K562 (cell line): ENCODE measurements at regions not wholly inside any gene's neighbourhood (a gene's known extent, or its start where the extent isn't known, plus 50 kb on each side); places are given as distances from the start of the nearest gene placed in this dataset.

Experiments used
- ATF7 ChIP-seq: fragments of 450-650 bp; IDR thresholded peaks from 2 replicates; pipeline ENCODE4 v1.7.1; 2014; ENCODE audit warnings: mild to moderate bottlenecking, moderate library complexity
- BCL6 ChIP-seq: fragments of 250-450 bp; sonication (Bioruptor Pico); IDR thresholded peaks from 2 replicates; pipeline ENCODE4 v1.4.0; 2020
- DMBX1 ChIP-seq: fragments of 250-450 bp; sonication (Bioruptor Pico); IDR thresholded peaks from 2 replicates; pipeline ENCODE4 v1.8.0; 2022; ENCODE audit warnings: inconsistent platforms, mild to moderate bottlenecking, moderate library complexity, borderline replicate concordance
- ELF1 ChIP-seq: fragments of 200-800 bp; sonication (Bioruptor generic); IDR thresholded peaks from 2 replicates; pipeline ENCODE4 v1.6.1; 2016; ENCODE audit warnings: missing genetic modification characterization, missing compliant biosample characterization
- HDGF ChIP-seq: fragments of 450-650 bp; IDR thresholded peaks from 2 replicates; pipeline ENCODE4 v1.6.1; 2016
- HEY1 ChIP-seq: fragments of 250-450 bp; sonication (Bioruptor Pico); IDR thresholded peaks from 2 replicates; pipeline ENCODE4 v1.5.0; 2020; ENCODE audit warnings: mild to moderate bottlenecking, moderate library complexity, borderline replicate concordance
- IRF9 ChIP-seq: fragments of 450-650 bp; IDR thresholded peaks from 2 replicates; pipeline ENCODE4 v1.6.1; 2016; ENCODE audit warnings: missing biosample characterization, missing genetic modification characterization
- JUND ChIP-seq, 2 experiments: IDR thresholded peaks; 2 replicates in 1 of 2; 3 replicates in 1 of 2; pipeline ENCODE4 v1.6.1; 2011; ENCODE audit warnings: borderline replicate concordance in 2 of 2, low read depth in 2 of 2, low read length in 2 of 2, improper control_type of control experiment in 1 of 2, missing biosample characterization in 1 of 2, missing genetic modification characterization in 1 of 2, missing genetic modification reagents in 1 of 2
- KDM2B ChIP-seq: fragments of 250-450 bp; sonication (Bioruptor Pico); IDR thresholded peaks from 2 replicates; pipeline ENCODE4 v1.8.0; 2021; ENCODE audit warnings: mild to moderate bottlenecking, moderate library complexity
- MECOM ChIP-seq: fragments of 250-450 bp; sonication (Bioruptor Pico); IDR thresholded peaks from 2 replicates; pipeline ENCODE4 v1.8.0; 2022; ENCODE audit warnings: inconsistent platforms
- MEF2D ChIP-seq: conservative IDR thresholded peaks from 2 replicates; pipeline ENCODE4 v1.6.1; 2016; ENCODE audit warnings: low read depth, missing genetic modification characterization, missing compliant biosample characterization
- NFRKB ChIP-seq: fragments of 450-650 bp; IDR thresholded peaks from 2 replicates; pipeline ENCODE4 v1.6.1; 2016; ENCODE audit warnings: low read depth
- NR2C1 ChIP-seq, 2 experiments: fragments of 450-650 bp; IDR thresholded peaks; 2 replicates each; pipeline ENCODE4 v1.6.1; 2017; ENCODE audit warnings: mild to moderate bottlenecking in 2 of 2, antibody characterized with exemption in 1 of 2, inconsistent platforms in 1 of 2, missing compliant biosample characterization in 1 of 2, missing genetic modification characterization in 1 of 2
- RAD21 ChIP-seq, 2 experiments: fragments of 250-450 bp in 1 of 2; fragments of 450-650 bp in 1 of 2; sonication (Bioruptor Pico) in 1 of 2; formaldehyde crosslinking in 1 of 2; IDR thresholded peaks in 1 of 2; conservative IDR thresholded peaks in 1 of 2; 2 replicates each; pipeline versions ENCODE4 v1.4.0 to v1.8.0; 2020 to 2022; ENCODE audit warnings: mild to moderate bottlenecking in 2 of 2, moderate library complexity in 1 of 2
- SAFB2 ChIP-seq: fragments of 200-400 bp; formaldehyde crosslinking; IDR thresholded peaks from 2 replicates; pipeline ENCODE4 v1.6.1; 2018; ENCODE audit warnings: borderline replicate concordance, low read length, low read depth, moderate library complexity; ENCODE audit not compliant: severe bottlenecking
- SLC30A9 ChIP-seq: fragments of 250-450 bp; sonication (Bioruptor Pico); IDR thresholded peaks from 2 replicates; pipeline ENCODE4 v1.8.0; 2022; ENCODE audit warnings: mild to moderate bottlenecking, moderate library complexity
- SMARCC2 ChIP-seq: fragments of 450-650 bp; IDR thresholded peaks from 2 replicates; pipeline ENCODE4 v1.6.1; 2017; ENCODE audit warnings: antibody characterized with exemption, moderate library complexity, mild to moderate bottlenecking, low read depth
- SNAPC5 ChIP-seq: fragments of 250-450 bp; sonication (Bioruptor Pico); IDR thresholded peaks from 2 replicates; pipeline ENCODE4 v1.8.0; 2021; ENCODE audit warnings: moderate library complexity, mild to moderate bottlenecking, inconsistent platforms
- TCF7 ChIP-seq: sonication (generic); IDR thresholded peaks from 2 replicates; pipeline ENCODE4 v1.6.1; 2016; ENCODE audit warnings: antibody characterized with exemption, borderline replicate concordance
- TRIM24 ChIP-seq, 2 experiments: fragments of 450-650 bp; IDR thresholded peaks; 2 replicates each; pipeline ENCODE4 v1.6.1; 2016
- USF2 ChIP-seq: sonication (generic); formaldehyde crosslinking; IDR thresholded peaks from 2 replicates; pipeline ENCODE4 v1.5.0; 2020; ENCODE audit warnings: missing genetic modification reagents
- ZBTB1 ChIP-seq: sonication (generic); formaldehyde crosslinking; IDR thresholded peaks from 2 replicates; pipeline ENCODE4 v1.8.1; 2023; ENCODE audit warnings: missing genetic modification reagents, low read depth, mild to moderate bottlenecking, borderline replicate concordance
- ZNF263 ChIP-seq: sonication (generic); formaldehyde crosslinking; IDR thresholded peaks from 2 replicates; pipeline ENCODE4 v1.8.0; 2022; ENCODE audit warnings: mild to moderate bottlenecking, missing genetic modification reagents, borderline replicate concordance
- ZNF41 ChIP-seq: fragments of 250-450 bp; sonication (Bioruptor Pico); conservative IDR thresholded peaks from 2 replicates; pipeline ENCODE4 v1.4.0; 2020; ENCODE audit warnings: mild to moderate bottlenecking
- ZNF583 ChIP-seq: fragments of 250-450 bp; sonication (Bioruptor Pico); IDR thresholded peaks from 2 replicates; pipeline ENCODE4 v1.4.0; 2020
- ZNF584 ChIP-seq: fragments of 200-800 bp; sonication (Bioruptor generic); IDR thresholded peaks from 2 replicates; pipeline ENCODE4 v1.6.1; 2016; ENCODE audit warnings: low read depth, mild to moderate bottlenecking, missing genetic modification characterization, missing compliant biosample characterization
- TF ChIP-seq, protein P1 (sequence below): fragments of 450-650 bp; conservative IDR thresholded peaks from 2 replicates; pipeline ENCODE4 v1.6.1; 2016; ENCODE audit warnings: missing genetic modification characterization, low read depth, mild to moderate bottlenecking, missing compliant biosample characterization, moderate library complexity

GRCh38 chr7:32673275-32673983, 178.1 kb downstream of the AVL9 start (continued):
- TF ChIP-seq ZNF263 (CRISPR knock-in tag) = no peak
- TF ChIP-seq TCF7 = no peak
- no peak for TF ChIP-seq USF2
- TF ChIP-seq JUND (IDR thresholded peaks at IDR 0.05; ENCODE audit: borderline replicate concordance, low read depth, low read length) = peak; percentile 22; the same call in 1 of the 2 replicates
- TF ChIP-seq JUND (tag; IDR thresholded peaks at IDR 0.05; ENCODE audit: borderline replicate concordance, low read depth, low read length) = no peak
- TF ChIP-seq IRF9 (tag) = no peak
- no peak for TF ChIP-seq SMARCC2
- TF ChIP-seq NFRKB = peak; percentile 33; the same call in 1 of the 2 replicates
- no peak for TF ChIP-seq MECOM (CRISPR knock-in tag)
- no peak for TF ChIP-seq KDM2B (CRISPR knock-in tag)
- TF ChIP-seq ZBTB1 = no peak
- TF ChIP-seq SAFB2 = no peak
- no peak for TF ChIP-seq MEF2D (tag)
- no peak for TF ChIP-seq ELF1 (tag)
- peak in 1 of 2 experiments; percentile 46; a peak in 1 of 4 replicates for TF ChIP-seq TRIM24 (IDR thresholded peaks at IDR 0.05)
- no peak for TF ChIP-seq HDGF
- TF ChIP-seq ATF7 = peak; percentile 35; the same call in 1 of the 2 replicates
- TF ChIP-seq RAD21 (CRISPR knock-in tag; conservative IDR thresholded peaks at IDR 0.05 in 1 of 2, IDR thresholded peaks at IDR 0.05 in 1 of 2) = no peak
- TF ChIP-seq SLC30A9 (CRISPR knock-in tag) = no peak
- TF ChIP-seq HEY1 (CRISPR knock-in tag) = no peak
- TF ChIP-seq SNAPC5 (CRISPR knock-in tag) = no peak
- TF ChIP-seq ZNF583 (CRISPR knock-in tag) = no peak
- TF ChIP-seq, protein P1, sequence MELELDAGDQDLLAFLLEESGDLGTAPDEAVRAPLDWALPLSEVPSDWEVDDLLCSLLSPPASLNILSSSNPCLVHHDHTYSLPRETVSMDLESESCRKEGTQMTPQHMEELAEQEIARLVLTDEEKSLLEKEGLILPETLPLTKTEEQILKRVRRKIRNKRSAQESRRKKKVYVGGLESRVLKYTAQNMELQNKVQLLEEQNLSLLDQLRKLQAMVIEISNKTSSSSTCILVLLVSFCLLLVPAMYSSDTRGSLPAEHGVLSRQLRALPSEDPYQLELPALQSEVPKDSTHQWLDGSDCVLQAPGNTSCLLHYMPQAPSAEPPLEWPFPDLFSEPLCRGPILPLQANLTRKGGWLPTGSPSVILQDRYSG (tag) = no peak
- TF ChIP-seq ZNF41 (CRISPR knock-in tag) = no peak
- TF ChIP-seq BCL6 = 0 out of 2 replicates have a peak, but pooled peaks have one; percentile 15
- TF ChIP-seq NR2C1 (IDR thresholded peaks at IDR 0.05) = no peak
- 0 out of 2 replicates have a peak, but pooled peaks have one; percentile 14 for TF ChIP-seq NR2C1 (tag; IDR thresholded peaks at IDR 0.05)
- TF ChIP-seq DMBX1 (CRISPR knock-in tag) = peak; percentile 75; the same call in 1 of the 2 replicates
- TF ChIP-seq ZNF584 (CRISPR knock-in tag) = peak; percentile 71; the same call in 1 of the 2 replicates
